ENCODE measurements at regions not wholly inside any gene's neighbourhood (a gene's known extent, or its start where the extent isn't known, plus 50 kb on each side); places are given as distances from the start of the nearest gene placed in this dataset.

GRCh38 chr2:238700117-238700457 lies 147.8 kb upstream of the TWIST2 start:
- CTCF ChIA-PET, result interaction anchor here (1.2 kb wide), 1 partner anchor 26 kb away, joined by 3 read pairs; no protein-coding TSS in a partner anchor

GRCh38 chr2:238700506-238701340 lies 147.2 kb upstream of the TWIST2 start:
- no peak overlapping the region for H3K4me3 ChIP-seq (ENCODE audit: low read depth, low read length)
- H3K36me3 ChIP-seq (ENCODE audit: control insufficient read depth, insufficient read depth, low read length), result no peaks in the 10 kb centered on the region
- ChIA-PET POLR2A (no interaction called here), CTCF (interaction anchor here (0.6 kb wide), 1 partner anchor 84 kb away, joined by 3 read pairs; no protein-coding TSS in a partner anchor)
- no peak for TF ChIP-seq CTCF (IDR thresholded peaks at IDR 0.05; ENCODE audit: insufficient read depth, low read depth, low read length)
- DNase-seq (ENCODE audit: low read depth), result no peak
- peaks cover 2% of the 10 kb centered on the region; the same call in 1 of the 2 replicates for H3K27me3 ChIP-seq (ENCODE audit: control insufficient read depth, insufficient read depth, low read length)

More at GRCh38 chr2:238700117-238700457, 147.8 kb upstream of the TWIST2 start:
- no peaks in the 10 kb centered on the region for H3K36me3 ChIP-seq (ENCODE audit: control insufficient read depth, insufficient read depth, low read length)
- H3K4me3 ChIP-seq (ENCODE audit: low read depth, low read length), result no peak overlapping the region
- POLR2A ChIA-PET, result no interaction called here
- DNase-seq (ENCODE audit: low read depth), result no peak
- no peak for TF ChIP-seq CTCF (IDR thresholded peaks at IDR 0.05; ENCODE audit: insufficient read depth, low read depth, low read length)
- H3K27me3 ChIP-seq (ENCODE audit: control insufficient read depth, insufficient read depth, low read length), result peaks cover 2% of the 10 kb centered on the region; the same call in 1 of the 2 replicates

- TF ChIP-seq CTCF (IDR thresholded peaks at IDR 0.05; ENCODE audit: insufficient read depth, low read depth, low read length), result no peak
- no peak overlapping the region for H3K4me3 ChIP-seq (ENCODE audit: low read depth, low read length)
- H3K27me3 ChIP-seq (ENCODE audit: control insufficient read depth, insufficient read depth, low read length), result no peaks in the 10 kb centered on the region; the same call in 1 of the 2 replicates
- ChIA-PET POLR2A (no interaction called here), CTCF (interaction anchor here (0.6 to 1.1 kb wide), 2 partner anchors 83 to 188 kb away, joined by 3 read pairs; no protein-coding TSS in a partner anchor)
- H3K36me3 ChIP-seq (ENCODE audit: control insufficient read depth, insufficient read depth, low read length), result no peaks in the 10 kb centered on the region
- no peak for DNase-seq (ENCODE audit: low read depth)
Observed at GRCh38 chr2:238701341-238702206, 146.3 kb upstream of the TWIST2 start.

GRCh38 chr2:238702276-238703052 lies 145.4 kb upstream of the TWIST2 start:
- POLR2A ChIA-PET, result no interaction called here
- TF ChIP-seq CTCF (IDR thresholded peaks at IDR 0.05; ENCODE audit: insufficient read depth, low read depth, low read length), result no peak
- H3K27me3 ChIP-seq (ENCODE audit: control insufficient read depth, insufficient read depth, low read length), result no peaks in the 10 kb centered on the region; the same call in 1 of the 2 replicates
- no peak overlapping the region for H3K4me3 ChIP-seq (ENCODE audit: low read depth, low read length)
- no peaks in the 10 kb centered on the region for H3K36me3 ChIP-seq (ENCODE audit: control insufficient read depth, insufficient read depth, low read length)
- DNase-seq (ENCODE audit: low read depth), result no peak
- CTCF ChIA-PET, result interaction anchor here (0.6 to 1.1 kb wide), 2 partner anchors 26 to 189 kb away, joined by 3 read pairs; no protein-coding TSS in a partner anchor

Measured in BJ (cell line).